Mesothelial cell of epicardium (in vitro differentiated cells): ENCODE measurements at regions not wholly inside any gene's neighbourhood (a gene's known extent, or its start where the extent isn't known, plus 50 kb on each side); places are given as distances from the start of the nearest gene placed in this dataset.

Experiments
- DNase-seq, 2 experiments: peaks; one replicate each; pipeline ENCODE4 v3.0.0; 2021; ENCODE audit warnings: low spot score in 2 of 2; ENCODE audit not compliant: unreplicated experiment in 2 of 2
- H3K27ac Mint-ChIP-seq: 2 replicates; pipeline ENCODE4 v1.8.0; 2021; ENCODE audit warnings: mixed read lengths
- H3K27me3 Mint-ChIP-seq: 2 replicates; pipeline ENCODE4 v1.8.0; 2021; ENCODE audit warnings: low read depth, mixed read lengths
- H3K36me3 Mint-ChIP-seq: 2 replicates; pipeline ENCODE4 v1.8.0; 2021; ENCODE audit warnings: mixed read lengths
- H3K4me1 Mint-ChIP-seq: 2 replicates; pipeline ENCODE4 v1.8.0; 2021; ENCODE audit warnings: mixed read lengths
- H3K4me3 Mint-ChIP-seq: 2 replicates; pipeline ENCODE4 v1.8.0; 2021; ENCODE audit warnings: mild to moderate bottlenecking, moderate library complexity, mixed read lengths
- H3K9me3 Mint-ChIP-seq: 2 replicates; pipeline ENCODE4 v1.8.0; 2021; ENCODE audit warnings: mixed read lengths
- CTCF ChIP-seq: fragments of 200-600 bp; sonication (generic); IDR thresholded peaks from one replicate; pipeline ENCODE4 v1.5.0; 2021; ENCODE audit warnings: antibody characterized with exemption; ENCODE audit not compliant: unreplicated experiment

- no peak for TF ChIP-seq CTCF
- Mint-ChIP-seq H3K27ac (peak overlapping the region; percentile 44), H3K4me1 (peaks cover 21% of the 10 kb centered on the region), H3K4me3 (no peak overlapping the region), H3K36me3 (no peaks in the 10 kb centered on the region), H3K27me3 (no peaks in the 10 kb centered on the region), H3K9me3 (peaks cover 12% of the 10 kb centered on the region)
- no peak for DNase-seq
These were observed 1724.7 kb upstream of the WWC1 start for GRCh38 chr5:166566725-166567124.

- Mint-ChIP-seq H3K4me3 (no peak overlapping the region), H3K4me1 (peaks cover 18% of the 10 kb centered on the region), H3K36me3 (peaks cover 13% of the 10 kb centered on the region), H3K27me3 (no peaks in the 10 kb centered on the region), H3K9me3 (peaks cover 29% of the 10 kb centered on the region), H3K27ac (peak overlapping the region; percentile 76)
- no peak for DNase-seq
- TF ChIP-seq CTCF, result no peak
These were observed 1720.6 kb upstream of the WWC1 start for GRCh38 chr5:166570865-166571264.

- Mint-ChIP-seq H3K27ac (no peak overlapping the region), H3K36me3 (peaks cover 13% of the 10 kb centered on the region), H3K4me1 (peaks cover 16% of the 10 kb centered on the region), H3K9me3 (peaks cover 29% of the 10 kb centered on the region), H3K4me3 (no peak overlapping the region), H3K27me3 (no peaks in the 10 kb centered on the region)
- DNase-seq, result no peak
- TF ChIP-seq CTCF, result no peak
These were observed 1719.8 kb upstream of the WWC1 start for GRCh38 chr5:166571668-166572067.

- Mint-ChIP-seq H3K4me1 (peaks cover 3% of the 10 kb centered on the region), H3K4me3 (no peak overlapping the region), H3K9me3 (peaks cover 32% of the 10 kb centered on the region), H3K36me3 (peaks cover 13% of the 10 kb centered on the region), H3K27me3 (no peaks in the 10 kb centered on the region), H3K27ac (no peak overlapping the region)
- TF ChIP-seq CTCF, result no peak
- DNase-seq, result no peak
These were observed 1715.1 kb upstream of the WWC1 start for GRCh38 chr5:166576323-166576722.

GRCh38 chr5:166581826-166582225, 1709.6 kb upstream of the WWC1 start:
- H3K27ac Mint-ChIP-seq, result no peak overlapping the region

More at GRCh38 chr5:166581826-166582225, 1709.6 kb upstream of the WWC1 start:
- Mint-ChIP-seq H3K4me1 (no peaks in the 10 kb centered on the region), H3K4me3 (no peak overlapping the region), H3K36me3 (no peaks in the 10 kb centered on the region), H3K27me3 (no peaks in the 10 kb centered on the region), H3K9me3 (peaks cover 24% of the 10 kb centered on the region)
- no peak for TF ChIP-seq CTCF
- DNase-seq, result no peak
